ENCODE measurements at regions not wholly inside any gene's neighbourhood (a gene's known extent, or its start where the extent isn't known, plus 50 kb on each side); places are given as distances from the start of the nearest gene placed in this dataset.

DNA sequence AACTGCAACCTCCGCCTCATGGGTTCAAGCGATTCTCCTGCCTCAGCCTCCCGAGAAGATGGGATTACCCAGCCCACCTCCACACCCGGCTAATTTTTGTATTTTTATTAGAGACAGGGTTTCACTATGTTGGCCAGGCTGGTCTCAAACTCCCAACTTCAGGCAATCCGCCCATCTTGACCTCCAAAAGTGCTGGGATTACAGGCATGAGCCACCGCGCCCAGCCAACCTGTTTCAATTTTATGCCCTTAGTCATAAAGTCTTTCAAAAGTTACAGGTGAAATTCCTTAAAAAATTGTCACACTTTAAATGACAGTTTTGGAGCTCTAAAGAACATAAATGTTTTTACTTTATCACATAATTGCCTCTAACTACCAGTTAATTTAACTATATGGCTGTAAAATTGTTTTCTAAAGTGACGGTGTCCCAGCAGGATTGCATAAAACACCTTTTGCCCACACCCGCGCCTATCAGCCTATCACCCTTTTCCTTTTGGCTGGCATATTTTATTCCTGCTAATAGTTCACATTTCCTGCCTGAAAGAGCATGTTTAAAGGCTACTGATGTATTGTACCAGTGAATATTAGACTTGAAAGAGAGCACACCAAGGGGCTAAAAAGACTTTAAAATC is 164.2 kb upstream of the SEMA6D start:
- no peak for FAIRE-seq

GRCh38 chr15:47553947-47554346 is 163.4 kb upstream of the SEMA6D start:
- FAIRE-seq, result no peak

DNA sequence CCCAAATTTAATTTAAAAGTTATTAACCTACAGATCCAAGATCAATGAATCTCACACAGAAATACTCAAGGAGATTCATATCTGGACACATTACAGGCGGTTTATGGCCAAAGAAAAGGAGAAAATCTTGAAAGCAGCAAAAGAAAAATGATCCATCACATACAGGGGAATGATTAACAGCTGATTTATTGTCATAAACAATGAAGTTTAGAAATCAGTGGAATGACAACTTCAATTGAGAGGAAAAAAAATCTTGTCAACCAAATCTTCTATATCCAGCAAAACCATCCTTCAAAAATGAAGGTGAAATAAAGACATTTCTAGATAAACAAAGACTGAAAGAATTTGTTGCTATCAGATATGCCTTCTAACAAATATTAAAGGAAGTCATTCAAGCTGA is 156.2 kb upstream of the SEMA6D start:
- no peak for FAIRE-seq

DNA sequence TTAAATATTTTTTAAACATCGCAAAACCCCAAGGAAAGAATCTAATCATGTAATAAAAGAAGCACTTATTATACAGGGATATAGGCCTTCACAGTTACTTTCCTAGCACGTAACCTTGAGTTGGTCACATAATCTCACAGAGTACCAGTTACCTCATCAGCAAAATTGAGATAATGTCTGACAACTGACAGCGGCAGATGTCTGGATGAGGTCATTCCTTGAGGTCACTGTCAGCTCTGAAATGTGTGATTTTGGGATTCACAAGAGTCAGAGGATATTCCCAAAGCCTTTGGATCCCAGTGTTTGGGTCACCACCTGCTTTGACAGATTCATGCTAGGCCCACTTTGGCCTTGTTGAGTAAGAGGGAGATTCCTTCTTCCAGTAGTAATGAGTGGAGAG is 151.4 kb upstream of the SEMA6D start:
- FAIRE-seq, result no peak

DNA sequence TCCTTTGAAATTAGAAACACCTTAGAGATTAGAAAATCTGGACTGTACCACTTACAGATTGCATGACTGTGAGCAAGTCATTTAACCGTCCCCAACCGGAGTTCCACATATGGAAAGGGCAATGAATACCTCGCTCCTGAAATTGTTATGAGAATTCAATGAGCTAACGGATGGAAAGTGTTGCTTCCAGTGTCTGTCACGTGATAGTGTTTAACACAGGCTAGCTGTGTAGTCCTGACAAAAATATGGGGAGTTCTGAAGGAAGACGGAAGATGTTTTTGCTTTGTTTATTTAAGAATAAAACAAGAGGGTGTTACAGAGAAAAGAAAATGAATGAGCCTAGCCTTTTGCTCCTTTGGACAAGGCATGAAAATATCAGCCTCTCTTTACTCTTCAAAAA is 150.7 kb upstream of the SEMA6D start:
- no peak for FAIRE-seq

- FAIRE-seq, result no peak
Measured at GRCh38 chr15:47568030-47568429, 149.3 kb upstream of the SEMA6D start.

DNA sequence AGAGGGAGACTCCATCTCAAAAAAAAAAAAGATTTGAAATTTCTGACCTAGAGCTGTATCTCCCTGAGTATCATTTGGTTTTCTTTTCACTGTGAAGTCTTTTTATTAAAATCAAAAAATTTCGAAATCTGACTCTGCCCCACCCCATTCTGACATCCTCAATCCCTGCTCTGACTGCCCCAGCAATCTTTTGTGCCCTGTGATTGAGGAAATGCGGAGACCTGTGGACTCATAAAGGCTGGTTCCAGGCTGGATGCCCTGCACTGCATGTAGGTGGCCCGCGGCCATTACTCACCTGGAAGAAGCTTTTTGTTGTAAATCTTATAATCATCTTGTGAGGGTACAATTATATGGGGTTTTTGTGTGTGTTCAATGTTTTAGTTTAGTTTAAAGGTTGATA is 147.3 kb upstream of the SEMA6D start:
- no peak for FAIRE-seq

- FAIRE-seq, result no peak
Measured at GRCh38 chr15:47570451-47570850, 146.9 kb upstream of the SEMA6D start.

- no peak for FAIRE-seq
Measured at GRCh38 chr15:47570881-47571640, 146.2 kb upstream of the SEMA6D start.

DNA sequence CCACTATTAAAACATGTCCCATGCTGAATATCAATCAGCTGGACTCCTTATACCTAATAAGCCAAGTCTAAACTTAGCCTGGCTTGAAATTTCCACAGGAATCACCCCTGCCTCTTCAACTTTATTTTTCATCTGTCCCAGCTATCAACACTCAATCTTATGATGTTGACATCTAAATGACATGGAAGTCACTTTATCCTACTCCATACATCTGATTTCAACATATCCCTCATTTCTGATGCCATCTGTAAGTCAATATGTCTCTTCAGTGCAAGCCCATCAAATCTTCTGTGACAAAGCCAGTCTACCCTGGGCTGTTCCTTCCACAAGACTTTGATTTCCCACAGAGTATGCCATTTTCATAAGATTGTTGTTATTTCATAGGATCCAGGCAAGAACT is 143.6 kb upstream of the SEMA6D start:
- FAIRE-seq, result no peak

DNA sequence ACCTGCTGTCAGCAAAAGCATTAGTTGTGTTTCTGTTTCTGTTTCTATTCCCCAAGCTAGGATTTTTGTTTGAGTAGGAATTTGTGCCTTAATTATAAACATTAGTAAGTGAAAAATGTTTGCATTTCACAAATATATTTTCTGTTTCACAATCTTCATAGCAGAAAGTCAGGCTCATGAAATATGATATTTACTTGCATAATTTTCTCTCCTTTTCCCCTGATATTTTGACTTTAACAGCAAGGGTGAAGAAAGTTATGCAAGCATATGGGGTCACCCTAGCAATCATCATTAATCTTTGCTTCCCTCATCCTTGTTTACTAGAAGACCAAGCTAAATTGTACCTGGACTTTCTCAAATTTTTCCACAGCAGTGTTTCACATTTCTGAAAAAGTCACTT is 140.3 kb upstream of the SEMA6D start:
- FAIRE-seq, result no peak

- no peak for FAIRE-seq
Measured at GRCh38 chr15:47577461-47577860, 139.8 kb upstream of the SEMA6D start.

DNA sequence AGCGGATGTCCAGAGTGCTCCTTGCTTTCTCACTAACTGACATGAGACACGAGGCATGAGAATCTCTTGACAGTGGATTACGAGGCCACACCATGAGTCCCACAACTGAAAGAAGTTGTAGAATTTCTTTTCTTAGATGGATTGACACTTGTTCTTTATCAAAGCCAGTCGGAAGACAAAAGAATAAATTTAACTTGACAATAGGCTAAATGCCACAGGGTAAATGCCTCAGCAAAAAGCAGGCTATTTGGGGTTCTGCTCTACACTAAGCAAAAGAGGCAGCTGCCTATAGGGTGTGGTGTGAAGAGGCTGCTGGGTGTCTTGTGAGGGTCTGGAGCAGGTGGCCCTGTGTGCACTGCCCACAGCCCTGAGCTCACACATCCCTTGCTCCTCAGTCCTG is 135.1 kb upstream of the SEMA6D start:
- no peak for FAIRE-seq

GRCh38 chr15:47584316-47584715 is 133.0 kb upstream of the SEMA6D start:
- no peak for FAIRE-seq

DNA sequence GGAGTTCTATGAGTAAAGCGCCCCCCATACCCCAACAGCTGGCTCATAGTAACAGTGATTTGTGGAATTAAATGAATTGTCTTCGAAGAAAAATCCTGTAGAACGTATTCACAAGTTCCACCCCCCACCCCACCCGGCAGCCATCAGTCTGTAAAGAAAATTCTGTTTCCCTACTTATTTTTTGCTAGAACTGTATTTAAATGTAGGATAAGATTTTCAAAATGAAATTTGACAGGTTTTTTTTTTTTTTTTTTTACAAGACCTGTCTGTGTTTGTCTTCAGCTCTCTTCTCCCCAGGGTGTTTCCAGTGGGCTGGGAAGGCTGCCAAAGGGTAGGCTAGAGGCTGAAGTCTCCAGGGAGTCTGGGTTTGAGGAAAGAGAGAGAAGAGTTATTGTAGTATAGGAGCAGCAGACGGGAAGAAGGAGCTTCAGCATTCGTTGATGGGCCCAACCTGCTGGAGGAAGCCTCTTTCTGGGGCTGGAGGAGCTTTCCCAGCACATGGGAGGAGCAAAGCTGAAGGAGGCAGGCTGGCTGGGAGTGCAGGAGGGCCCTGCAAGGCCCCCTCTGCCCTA is 130.6 kb upstream of the SEMA6D start:
- no peak for FAIRE-seq

DNA sequence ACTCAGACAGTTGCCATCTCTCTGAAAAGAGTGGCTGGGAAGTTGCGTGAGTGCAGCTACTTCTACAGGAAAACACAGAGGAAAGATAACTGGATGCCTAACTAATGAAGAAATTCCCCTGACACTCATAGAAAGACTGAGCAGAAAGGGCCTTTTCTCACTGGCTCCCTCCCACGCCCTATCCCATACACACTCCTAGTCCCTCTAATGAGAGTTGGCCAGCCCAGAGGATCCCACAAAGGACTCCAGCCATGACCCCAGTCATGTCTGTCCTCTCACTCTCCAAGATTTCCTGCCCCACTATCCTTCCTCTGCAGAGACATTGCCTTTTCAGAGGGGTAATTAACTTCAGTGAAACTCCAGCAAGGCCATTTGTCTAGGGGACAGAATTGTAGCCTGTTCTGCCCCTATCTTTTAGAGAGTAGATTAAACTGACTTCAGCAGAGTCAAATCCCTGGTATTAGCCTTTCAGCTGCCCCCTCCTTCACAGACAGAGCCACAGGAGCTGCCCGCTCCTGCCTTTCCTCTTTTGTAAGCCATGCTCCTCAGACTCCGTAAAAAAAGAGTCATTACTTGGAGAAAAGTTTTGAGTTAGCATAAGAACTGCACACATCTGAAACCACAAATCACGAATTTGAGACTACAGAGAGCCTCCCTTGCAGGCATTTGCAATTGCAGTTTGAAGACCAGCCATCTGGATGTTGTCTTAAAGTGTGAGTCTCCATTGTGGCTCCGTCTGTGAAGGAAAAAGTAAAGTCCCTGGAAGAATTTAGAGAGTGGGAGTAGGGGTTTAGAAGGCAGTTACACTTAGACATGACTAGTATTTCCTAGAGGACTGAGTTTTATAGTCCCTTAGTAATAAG is 129.1 kb upstream of the SEMA6D start:
- FAIRE-seq, result no peak

DNA sequence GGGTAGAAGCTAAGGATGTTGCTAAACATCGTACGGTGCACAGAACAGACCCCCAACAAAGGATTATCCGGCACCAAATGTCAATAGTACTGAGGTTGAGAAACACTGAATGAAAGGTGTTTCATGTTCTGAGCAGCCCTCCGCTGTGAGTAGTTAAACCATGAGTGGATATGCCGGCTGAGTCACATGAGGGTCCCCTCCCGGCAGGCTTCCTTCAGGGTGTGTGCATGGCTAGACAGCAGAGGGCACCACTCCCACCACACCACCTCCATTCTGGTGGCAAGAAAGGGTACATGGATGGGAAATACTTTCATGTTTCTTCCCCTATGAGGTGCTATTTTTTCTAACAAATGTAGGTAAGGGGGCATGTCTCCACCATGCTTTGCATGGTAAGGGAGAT is 128.3 kb upstream of the SEMA6D start:
- FAIRE-seq, result no peak

GRCh38 chr15:47598996-47599395 is 118.3 kb upstream of the SEMA6D start:
- no peak for FAIRE-seq

- FAIRE-seq, result no peak
Measured at GRCh38 chr15:47599806-47600205, 117.5 kb upstream of the SEMA6D start.

DNA sequence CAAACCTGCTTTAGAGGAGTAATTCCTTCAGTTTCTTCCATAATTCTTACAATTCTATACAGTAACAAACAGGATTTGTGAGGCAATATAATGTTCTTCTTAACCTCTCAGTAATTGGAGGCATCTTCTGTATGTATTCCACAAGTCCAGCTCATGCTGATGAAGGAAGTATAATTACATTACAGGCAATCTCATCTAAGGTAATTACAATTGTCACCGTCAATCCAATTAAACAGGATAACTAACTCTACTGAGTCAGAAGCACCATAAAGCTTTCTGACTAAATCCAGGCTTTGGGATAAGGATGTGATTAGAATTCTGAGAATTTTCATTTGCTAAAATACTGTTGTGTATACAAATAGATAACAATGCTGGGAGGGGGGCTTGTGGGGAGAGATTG is 115.2 kb upstream of the SEMA6D start:
- no peak for FAIRE-seq

DNA sequence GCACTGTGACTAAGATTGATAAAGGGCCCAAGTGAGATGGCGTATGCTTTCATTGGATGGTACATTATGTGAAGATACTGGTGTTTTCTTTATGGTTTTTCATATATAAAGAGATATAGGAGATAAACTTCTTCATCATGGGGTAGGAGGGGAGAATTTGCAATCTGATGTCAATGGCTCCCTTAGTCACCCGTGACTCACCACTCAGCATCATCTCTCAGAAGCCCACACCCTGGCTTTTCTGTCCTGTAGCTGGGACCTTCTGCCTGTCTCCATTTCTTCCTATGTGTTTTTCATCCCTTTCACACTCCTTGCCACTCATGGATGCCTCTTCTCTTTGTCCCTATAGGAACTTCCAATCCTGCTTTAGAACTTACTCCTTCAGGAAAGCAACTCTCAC is 114.3 kb upstream of the SEMA6D start:
- no peak for FAIRE-seq

GRCh38 chr15:47607695-47608094 is 109.6 kb upstream of the SEMA6D start:
- no peak for FAIRE-seq

DNA sequence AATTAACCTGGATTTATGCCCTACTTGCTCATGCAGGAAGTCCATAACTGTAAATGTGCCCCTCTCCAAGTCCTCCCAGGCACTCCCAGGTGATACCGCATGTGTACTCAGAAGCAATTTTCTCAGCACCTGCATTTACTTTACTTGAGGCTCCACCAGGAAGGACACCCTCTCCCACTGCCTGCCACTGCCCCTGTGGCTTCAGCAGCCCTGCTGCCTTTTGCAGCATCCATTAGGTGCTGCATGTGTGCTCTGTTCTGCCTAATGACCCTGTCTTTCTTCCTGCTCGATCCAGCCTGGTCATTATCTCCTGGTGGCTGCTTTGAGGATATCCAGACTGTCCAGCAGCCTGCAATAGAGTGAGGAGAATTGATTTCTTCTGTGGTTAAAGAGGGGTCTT is 107.6 kb upstream of the SEMA6D start:
- FAIRE-seq, result no peak

- no peak for FAIRE-seq
Measured at GRCh38 chr15:47610736-47611135, 106.6 kb upstream of the SEMA6D start.

Data from G401.6 (cell line).